DOHH2 (cell line): ENCODE measurements at regions not wholly inside any gene's neighbourhood (a gene's known extent, or its start where the extent isn't known, plus 50 kb on each side); places are given as distances from the start of the nearest gene placed in this dataset.

Experiments used
- H3F3A ChIP-seq: fragments of 200-600 bp; sonication (generic), shearing (Covaris generic); 2 replicates; pipeline ENCODE4 v1.6.0; 2016; ENCODE audit warnings: antibody characterized with exemption, mild to moderate bottlenecking; ENCODE audit not compliant: control insufficient read depth, insufficient read depth
- H3K27ac ChIP-seq: fragments of 200-600 bp; sonication (generic); 2 replicates; pipeline ENCODE4 v1.5.1; 2014; ENCODE audit warnings: low read depth, mild to moderate bottlenecking, low read length, moderate library complexity
- H3K27me3 ChIP-seq: fragments of 200-600 bp; sonication (generic); 2 replicates; pipeline ENCODE4 v1.6.1; 2014; ENCODE audit warnings: mild to moderate bottlenecking, low read length, mixed read lengths; ENCODE audit not compliant: control insufficient read depth
- H3K36me3 ChIP-seq: fragments of 200-600 bp; sonication (generic); 2 replicates; pipeline ENCODE4 v1.6.1; 2014; ENCODE audit warnings: mild to moderate bottlenecking, low read length, moderate library complexity, mixed read lengths; ENCODE audit not compliant: control insufficient read depth
- H3K4me1 ChIP-seq: fragments of 200-600 bp; sonication (generic); 2 replicates; pipeline ENCODE4 v1.6.1; 2014; ENCODE audit warnings: mild to moderate bottlenecking, low read length, mixed read lengths; ENCODE audit not compliant: control insufficient read depth
- H3K4me2 ChIP-seq: fragments of 200-600 bp; sonication (generic); 2 replicates; pipeline ENCODE4 v1.6.0; 2014; ENCODE audit warnings: mild to moderate bottlenecking, low read length, moderate library complexity
- H3K4me3 ChIP-seq: fragments of 200-600 bp; sonication (generic); 2 replicates; pipeline ENCODE4 v1.5.1; 2014; ENCODE audit warnings: mild to moderate bottlenecking, low read length, mixed read lengths
- H3K79me2 ChIP-seq: fragments of 200-600 bp; sonication (generic); 2 replicates; pipeline ENCODE4 v1.6.1; 2014; ENCODE audit warnings: mild to moderate bottlenecking, low read length, mixed read lengths; ENCODE audit not compliant: control insufficient read depth
- H3K9me2 ChIP-seq: fragments of 200-600 bp; sonication (generic); replicated peaks from 2 replicates; pipeline ENCODE4 v1.6.1; 2014; ENCODE audit warnings: mild to moderate bottlenecking, low read length, mixed read lengths; ENCODE audit not compliant: control insufficient read depth
- H3K9me3 ChIP-seq: fragments of 200-600 bp; sonication (generic); 2 replicates; pipeline ENCODE4 v1.6.1; 2014; ENCODE audit warnings: antibody characterized with exemption, low read length, mixed read lengths; ENCODE audit not compliant: control insufficient read depth, insufficient read depth
- H4K20me1 ChIP-seq: fragments of 200-600 bp; sonication (generic); 2 replicates; pipeline ENCODE4 v1.6.0; 2014; ENCODE audit warnings: low read depth, mild to moderate bottlenecking, antibody characterized with exemption, low read length, moderate library complexity; ENCODE audit not compliant: control insufficient read depth, insufficient read depth
- CTCF ChIP-seq: fragments of 200-600 bp; sonication (generic); IDR thresholded peaks from one replicate; pipeline ENCODE4 v1.5.1; 2014; ENCODE audit warnings: antibody characterized with exemption, mild to moderate bottlenecking, low read depth, low read length; ENCODE audit not compliant: poor library complexity, severe bottlenecking
- EZH2phosphoT487 ChIP-seq: fragments of 200-600 bp; sonication (generic); IDR thresholded peaks from 2 replicates; pipeline ENCODE4 v1.6.1; 2017; ENCODE audit warnings: borderline replicate concordance, mild to moderate bottlenecking, antibody characterized with exemption, low read length, moderate library complexity, mixed read lengths

- no peaks in the 10 kb centered on the region for H3K27me3 ChIP-seq
- no peaks in the 10 kb centered on the region for H3K79me2 ChIP-seq
- H3K36me3 ChIP-seq, result no peaks in the 10 kb centered on the region
- no peak for TF ChIP-seq CTCF
- TF ChIP-seq EZH2phosphoT487, result no peak
- H3K9me2 ChIP-seq, result no peaks in the 10 kb centered on the region
- no peaks in the 10 kb centered on the region for H3F3A ChIP-seq
- no peak overlapping the region for H3K4me3 ChIP-seq
- no peak overlapping the region for H3K27ac ChIP-seq
- no peaks in the 10 kb centered on the region for H3K4me1 ChIP-seq
- no peak overlapping the region for H3K4me2 ChIP-seq
- H4K20me1 ChIP-seq, result no peaks in the 10 kb centered on the region
- H3K9me3 ChIP-seq, result no peaks in the 10 kb centered on the region
These were observed 2757.5 kb downstream of the PCDH7 start for GRCh38 chr4:33477715-33478114.

- Histone ChIP-seq H3K4me3 (no peak overlapping the region), H3K9me3 (no peaks in the 10 kb centered on the region), H3F3A (no peaks in the 10 kb centered on the region), H3K9me2 (no peaks in the 10 kb centered on the region), H4K20me1 (no peaks in the 10 kb centered on the region), H3K79me2 (no peaks in the 10 kb centered on the region), H3K4me1 (no peaks in the 10 kb centered on the region), H3K27me3 (no peaks in the 10 kb centered on the region; the same call in 1 of the 2 replicates), H3K27ac (no peak overlapping the region), H3K4me2 (no peak overlapping the region), H3K36me3 (no peaks in the 10 kb centered on the region)
- no peak for TF ChIP-seq EZH2phosphoT487
- TF ChIP-seq CTCF, result no peak
These were observed 2761.5 kb downstream of the ARAP2 start for GRCh38 chr4:33482773-33483172.

- H3K27me3 ChIP-seq, result no peaks in the 10 kb centered on the region; the same call in 1 of the 2 replicates
- H3K36me3 ChIP-seq, result no peaks in the 10 kb centered on the region
- H3K79me2 ChIP-seq, result no peaks in the 10 kb centered on the region
- TF ChIP-seq CTCF, result no peak
- TF ChIP-seq EZH2phosphoT487, result no peak
- H3K4me2 ChIP-seq, result no peak overlapping the region
- no peaks in the 10 kb centered on the region for H3F3A ChIP-seq
- H3K4me1 ChIP-seq, result no peaks in the 10 kb centered on the region
- no peaks in the 10 kb centered on the region for H3K9me2 ChIP-seq
- H3K4me3 ChIP-seq, result no peak overlapping the region
- H3K27ac ChIP-seq, result no peak overlapping the region
- no peaks in the 10 kb centered on the region for H4K20me1 ChIP-seq
- H3K9me3 ChIP-seq, result no peaks in the 10 kb centered on the region
These were observed 2759.2 kb downstream of the ARAP2 start for GRCh38 chr4:33485111-33485510.

- H3F3A ChIP-seq, result no peaks in the 10 kb centered on the region
- TF ChIP-seq EZH2phosphoT487 (no peak), CTCF (no peak)
- no peaks in the 10 kb centered on the region for H3K9me2 ChIP-seq
- no peak overlapping the region for H3K27ac ChIP-seq
- H3K4me2 ChIP-seq, result no peak overlapping the region
- no peaks in the 10 kb centered on the region for H3K9me3 ChIP-seq
- no peaks in the 10 kb centered on the region for H3K79me2 ChIP-seq
- H4K20me1 ChIP-seq, result no peaks in the 10 kb centered on the region
- no peaks in the 10 kb centered on the region for H3K36me3 ChIP-seq
- no peaks in the 10 kb centered on the region for H3K27me3 ChIP-seq
- H3K4me1 ChIP-seq, result no peaks in the 10 kb centered on the region
- H3K4me3 ChIP-seq, result no peak overlapping the region
These were observed 2751.1 kb downstream of the ARAP2 start for GRCh38 chr4:33493231-33493630.
